ENCODE measurements at regions not wholly inside any gene's neighbourhood (a gene's known extent, or its start where the extent isn't known, plus 50 kb on each side); places are given as distances from the start of the nearest gene placed in this dataset.

- TF ChIP-seq CTCF (IDR thresholded peaks at IDR 0.05; ENCODE audit: low read depth, low read length, poor library complexity, severe bottlenecking) = no peak
- no peak for TF ChIP-seq EZH2phosphoT487 (IDR thresholded peaks at IDR 0.05; ENCODE audit: borderline replicate concordance, low read length)
Observed at GRCh38 chr6:16936893-16937292, 165.0 kb upstream of the STMND1 start.
